ENCODE measurements at regions not wholly inside any gene's neighbourhood (a gene's known extent, or its start where the extent isn't known, plus 50 kb on each side); places are given as distances from the start of the nearest gene placed in this dataset.
"Not testable (repeated sequence)": the region's sequence is repeated elsewhere in the genome, so short reads cannot be mapped to it uniquely, and the experiment has no call there.

DNA sequence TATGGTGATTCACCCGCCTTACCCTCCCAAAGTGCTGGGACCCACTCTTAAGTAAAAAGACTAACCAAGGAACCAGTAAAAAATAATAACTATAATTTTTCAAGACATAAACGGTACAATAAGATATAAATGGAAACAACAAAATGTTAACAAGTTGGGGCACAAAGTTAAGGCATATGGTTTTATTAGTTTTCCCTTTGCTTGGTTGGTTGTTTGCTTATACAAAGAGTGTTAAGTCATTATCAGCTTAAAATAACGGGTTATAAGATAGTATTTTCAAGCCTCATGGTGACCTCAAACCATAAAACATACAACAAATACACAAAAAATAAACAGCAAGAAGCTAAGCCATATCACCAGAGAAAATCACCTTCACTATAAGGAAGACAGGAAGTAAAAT, 406.1 kb downstream of the SEC23A start:
- no peak for DNase-seq

DNA sequence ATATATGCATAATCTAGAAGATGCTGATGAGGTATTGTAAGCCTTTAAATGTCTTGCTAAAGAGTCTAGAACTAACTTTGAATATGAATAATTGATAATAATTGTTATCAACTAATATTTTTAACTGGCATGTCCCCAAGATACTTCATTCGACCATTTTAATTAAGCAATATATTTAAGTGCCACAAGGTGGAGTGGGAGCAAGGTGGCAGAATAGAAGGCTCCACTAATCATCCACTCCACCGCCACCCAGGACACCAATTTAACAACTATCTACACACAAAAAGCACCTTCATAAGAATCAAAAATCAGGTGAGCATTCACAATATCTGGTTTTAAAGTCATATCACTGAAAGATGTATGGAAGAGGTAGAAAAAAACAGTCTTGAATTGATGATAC, 409.6 kb downstream of the SEC23A start:
- no peak for DNase-seq

DNA sequence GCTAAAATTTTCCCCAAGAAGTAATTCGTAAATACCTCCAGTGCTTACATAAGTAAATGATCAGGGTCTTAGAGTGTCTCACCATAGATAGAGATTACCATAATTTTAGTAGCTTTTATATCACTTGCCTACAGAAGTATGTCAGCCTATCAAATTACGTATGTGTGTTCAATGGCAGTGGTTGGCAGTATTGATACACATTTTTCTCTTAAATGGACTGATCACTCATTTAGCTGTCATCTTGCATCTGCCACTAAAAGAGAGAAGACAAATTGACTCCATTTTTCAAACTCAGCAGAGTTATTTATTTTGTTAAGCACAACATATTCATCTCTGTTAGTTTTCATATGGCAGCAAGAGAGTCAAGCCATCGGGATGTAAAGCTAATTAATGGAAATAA, 413.1 kb upstream of the CLEC14A start:
- no peak for DNase-seq

DNA sequence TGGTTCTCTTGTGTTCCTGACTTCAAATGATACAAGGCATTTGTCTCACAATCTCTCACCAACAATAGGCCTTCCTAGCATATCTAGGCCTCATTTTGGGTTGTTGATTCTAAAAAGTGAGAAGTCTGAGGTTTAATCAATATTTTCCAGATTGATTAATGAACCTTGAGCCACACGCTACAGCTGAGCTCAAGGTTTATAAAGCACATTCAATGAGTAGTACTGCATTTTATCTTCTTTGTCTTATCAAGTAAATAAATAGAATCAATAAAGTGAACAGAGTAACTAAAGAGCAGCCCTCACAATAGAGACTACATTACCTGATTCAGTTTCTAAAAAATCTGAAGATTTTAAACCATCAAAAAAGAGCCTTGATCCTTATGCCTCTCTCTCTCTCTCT, 407.5 kb upstream of the CLEC14A start:
- DNase-seq, result no peak

DNA sequence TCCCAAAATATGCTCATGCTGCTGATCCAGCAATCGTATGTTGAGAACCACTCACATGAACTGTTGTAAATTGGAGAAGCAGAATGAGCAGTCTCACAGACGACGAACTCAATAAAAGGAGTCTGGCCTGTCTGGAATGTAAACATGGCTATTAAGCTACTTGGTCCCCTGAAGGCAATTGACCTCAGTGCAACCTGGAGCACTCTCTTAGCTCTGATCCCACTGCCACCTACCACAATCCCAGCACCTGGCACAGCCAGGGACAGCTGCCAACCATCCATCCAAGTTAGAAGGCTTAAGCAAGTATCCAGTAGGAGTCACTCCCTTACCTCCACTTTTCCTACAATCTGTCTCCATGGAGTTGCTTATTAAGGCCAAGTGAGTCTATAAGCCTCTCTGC, 406.9 kb upstream of the CLEC14A start:
- DNase-seq, result peak; percentile 78

DNA sequence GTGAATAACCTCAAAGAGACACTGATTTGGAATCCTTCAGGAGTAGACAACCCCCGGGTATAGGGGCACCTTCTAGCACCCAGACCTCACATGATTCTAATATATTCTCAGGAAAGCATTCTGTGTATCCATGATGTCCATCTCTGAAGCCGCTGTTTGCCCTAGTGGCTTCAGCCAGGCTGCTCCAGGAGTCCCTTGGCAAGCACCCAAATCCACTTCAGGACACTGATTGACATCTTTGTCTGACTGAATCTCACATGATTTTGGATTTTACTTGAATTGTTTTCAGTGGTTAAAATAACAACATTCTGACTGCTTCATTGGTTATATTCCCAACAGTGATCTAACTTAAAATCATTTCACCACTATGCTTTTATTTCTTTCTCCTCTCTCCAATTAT, 390.5 kb upstream of the CLEC14A start:
- no peak for DNase-seq

DNA sequence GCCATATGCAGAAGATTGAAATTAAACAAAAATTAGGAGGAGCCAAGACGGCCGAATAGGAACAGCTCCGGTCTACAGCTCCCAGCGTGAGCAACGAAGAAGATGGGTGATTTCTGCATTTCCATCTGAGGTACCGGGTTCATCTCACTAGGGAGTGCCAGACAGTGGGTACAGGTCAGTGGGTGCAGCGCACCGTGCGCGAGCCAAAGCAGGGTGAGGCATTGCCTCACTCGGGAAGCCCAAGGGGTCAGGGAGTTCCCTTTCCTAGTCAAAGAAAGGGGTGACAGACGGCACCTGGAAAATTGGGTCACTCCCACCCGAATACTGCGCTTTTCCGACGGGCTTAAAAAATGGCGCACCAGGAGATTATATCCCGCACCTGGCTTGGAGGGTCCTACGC, 379.0 kb upstream of the CLEC14A start:
- not testable (repeated sequence) for DNase-seq

DNA sequence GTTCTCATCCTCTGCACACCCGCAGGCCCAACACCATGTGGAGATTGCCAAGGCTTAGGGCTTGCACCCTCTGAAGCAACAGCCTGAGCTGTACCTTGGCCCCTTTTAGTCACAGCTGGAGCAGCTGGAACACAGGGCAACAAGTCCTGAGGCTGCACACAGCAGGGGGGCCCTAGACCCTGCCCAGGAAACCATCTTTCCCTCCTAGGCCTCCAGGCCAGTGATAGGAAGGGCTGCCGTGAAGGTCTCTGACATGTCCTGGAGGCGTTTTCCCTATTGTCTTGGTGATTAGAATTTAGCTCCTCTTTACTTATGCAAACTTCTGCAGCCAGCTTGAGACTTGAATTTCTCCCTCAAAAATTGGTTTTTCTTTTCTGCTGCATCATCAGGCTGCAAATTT, 373.5 kb upstream of the CLEC14A start:
- no peak for DNase-seq

DNA sequence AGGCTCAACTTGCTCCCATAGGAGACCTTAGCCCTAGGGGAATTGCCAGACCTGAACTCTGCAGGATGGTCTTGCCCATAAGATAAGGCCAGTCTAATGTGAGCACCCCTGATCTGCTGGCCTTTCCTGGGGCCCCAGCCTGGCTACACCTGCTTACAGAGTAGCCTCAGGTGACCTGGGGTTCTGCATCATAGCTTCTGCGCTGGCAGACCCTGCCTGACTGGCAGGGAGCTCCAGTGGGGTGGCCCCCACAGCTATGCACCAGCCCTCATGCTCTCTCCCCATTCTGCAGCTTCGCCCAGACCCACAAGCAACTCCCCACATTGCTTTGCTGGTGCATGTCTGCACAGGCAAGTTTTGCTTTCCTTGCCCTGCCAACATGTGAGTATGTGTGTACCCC, 371.3 kb upstream of the CLEC14A start:
- DNase-seq, result no peak

DNA sequence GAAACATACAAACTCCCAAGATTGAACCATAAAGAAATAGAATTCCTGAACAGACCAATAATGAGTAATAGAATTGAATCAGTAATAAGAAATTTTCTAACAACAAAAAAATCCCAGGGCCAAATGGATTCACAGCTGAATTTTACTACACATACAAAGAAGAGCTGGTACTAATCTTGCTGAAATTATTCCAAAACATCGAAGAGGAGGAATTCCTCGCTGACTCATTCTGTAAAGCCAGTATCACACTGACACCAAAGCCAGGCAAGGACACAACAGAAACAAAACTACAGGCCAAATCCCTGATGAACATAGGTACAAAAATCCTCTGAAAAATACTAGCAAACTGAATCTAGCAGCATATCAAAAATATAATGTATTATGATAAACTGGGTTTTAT, 367.8 kb upstream of the CLEC14A start:
- no peak for DNase-seq

DNA sequence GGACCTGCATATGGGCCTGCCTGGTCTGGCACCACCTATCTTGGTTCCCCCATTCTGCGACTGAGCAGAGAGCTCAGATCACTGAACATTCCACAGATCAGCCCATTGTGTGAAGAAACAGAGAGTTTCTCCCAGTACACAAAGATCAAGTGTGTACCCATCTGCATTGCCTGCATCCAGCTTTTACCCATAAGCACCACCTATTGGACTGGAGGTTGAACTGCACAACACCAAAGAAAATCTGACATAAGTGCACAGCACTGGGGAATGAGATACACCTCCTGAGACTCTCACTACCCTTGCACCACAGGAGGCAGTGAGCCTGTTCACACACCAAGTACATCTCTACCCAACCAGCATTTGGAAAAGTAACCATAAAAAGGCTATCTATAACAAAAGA, 362.6 kb upstream of the CLEC14A start:
- no peak for DNase-seq

DNA sequence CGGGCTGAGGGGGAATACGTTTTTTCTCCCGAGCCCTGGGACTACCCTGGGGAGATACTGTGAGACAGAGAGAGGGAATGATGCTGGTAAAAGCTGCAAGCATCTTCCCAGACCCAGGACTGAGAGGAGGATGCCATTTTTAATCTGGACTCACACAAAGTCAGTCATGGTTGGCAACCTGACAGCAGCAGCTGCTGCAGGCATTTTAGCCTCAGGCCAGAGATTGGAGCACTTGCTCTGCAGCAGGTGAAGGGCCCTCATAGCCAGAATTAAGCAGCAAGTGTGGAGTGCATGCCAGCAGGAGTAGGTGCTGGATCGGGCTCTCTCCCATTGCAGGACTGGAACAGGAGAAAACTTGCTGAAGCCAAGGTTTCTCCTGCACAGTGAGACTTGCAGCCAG, 361.1 kb upstream of the CLEC14A start:
- peak; percentile 50 for DNase-seq

DNA sequence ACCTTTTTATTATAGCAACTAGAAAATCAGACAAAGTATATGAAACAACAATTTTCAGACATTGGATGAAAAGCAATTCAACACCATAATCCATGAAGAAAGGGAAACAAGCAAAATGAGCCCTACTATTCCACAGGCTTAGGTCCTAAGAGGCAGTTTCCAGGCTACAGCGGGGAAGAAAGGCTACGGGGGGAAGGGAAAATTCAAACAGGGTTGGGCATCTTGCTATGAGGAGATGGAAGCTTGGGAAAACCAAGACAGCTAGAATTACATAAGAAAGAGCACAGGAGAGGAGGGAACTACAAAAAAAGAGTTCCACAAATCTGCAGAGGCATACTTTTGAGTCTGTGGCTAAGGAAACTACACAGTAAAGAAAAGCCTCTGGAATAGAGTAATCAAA, 356.0 kb upstream of the CLEC14A start:
- DNase-seq, result no peak

DNA sequence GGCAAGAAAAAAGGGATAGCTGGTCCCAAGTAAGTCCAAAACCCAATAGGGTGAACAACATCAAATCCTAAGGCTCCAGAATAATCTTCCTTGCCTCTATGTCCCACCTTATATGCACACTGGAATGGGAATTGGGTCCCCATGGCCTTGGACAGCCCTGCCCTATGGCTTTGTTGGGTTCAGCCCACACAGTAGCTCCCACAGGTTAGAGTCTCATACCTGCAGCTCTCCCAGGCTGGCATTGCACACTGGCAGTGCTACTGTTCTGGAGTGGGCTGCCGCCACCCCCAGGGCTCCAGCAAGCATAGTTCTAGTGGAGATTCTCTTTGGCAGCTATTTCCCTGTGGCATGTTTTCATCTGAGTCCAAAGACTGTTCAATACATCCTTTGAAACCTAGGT, 352.4 kb upstream of the CLEC14A start:
- DNase-seq, result no peak

DNA sequence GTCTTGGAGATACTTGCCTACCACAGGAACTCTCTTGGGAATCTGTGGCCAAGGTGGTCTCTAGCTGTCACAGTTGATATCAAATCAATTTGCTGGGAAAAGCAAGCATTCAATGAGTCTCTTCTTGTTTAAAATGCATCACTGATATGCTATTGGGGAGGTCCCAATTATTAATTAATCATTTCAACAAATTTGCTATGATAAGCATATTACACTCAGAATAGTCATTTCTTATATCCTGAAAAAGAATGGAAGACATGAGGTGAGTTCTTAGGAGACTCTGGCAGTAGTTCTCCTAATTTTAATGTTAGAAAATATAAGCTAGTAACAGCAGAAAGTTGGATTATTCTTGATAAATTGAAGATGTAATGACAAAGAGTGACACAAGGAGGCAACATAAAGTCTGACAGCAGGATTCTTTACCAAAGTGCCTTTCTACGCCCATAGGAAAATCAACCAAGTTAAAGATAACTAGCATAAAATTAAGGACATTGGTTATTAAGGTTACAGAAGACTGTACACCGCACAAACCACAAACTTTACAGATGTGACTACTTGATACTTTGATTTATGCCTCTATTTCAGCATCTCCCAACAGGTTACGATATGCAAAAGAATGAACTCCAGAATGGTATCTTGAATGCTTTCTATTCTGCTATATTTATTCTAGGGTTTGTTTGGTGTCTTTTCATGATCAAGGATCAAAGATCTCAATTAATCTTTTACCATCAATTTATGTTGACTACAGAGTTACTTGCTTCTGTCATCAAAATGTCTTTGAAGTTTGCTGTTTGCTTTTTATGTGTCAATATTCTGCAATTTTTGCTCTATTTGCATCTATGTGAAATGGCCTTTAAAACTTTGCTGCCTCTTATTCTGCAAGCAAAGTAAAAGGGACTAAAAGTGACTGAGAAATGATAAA, 349.6 kb upstream of the CLEC14A start:
- DNase-seq, result no peak

DNA sequence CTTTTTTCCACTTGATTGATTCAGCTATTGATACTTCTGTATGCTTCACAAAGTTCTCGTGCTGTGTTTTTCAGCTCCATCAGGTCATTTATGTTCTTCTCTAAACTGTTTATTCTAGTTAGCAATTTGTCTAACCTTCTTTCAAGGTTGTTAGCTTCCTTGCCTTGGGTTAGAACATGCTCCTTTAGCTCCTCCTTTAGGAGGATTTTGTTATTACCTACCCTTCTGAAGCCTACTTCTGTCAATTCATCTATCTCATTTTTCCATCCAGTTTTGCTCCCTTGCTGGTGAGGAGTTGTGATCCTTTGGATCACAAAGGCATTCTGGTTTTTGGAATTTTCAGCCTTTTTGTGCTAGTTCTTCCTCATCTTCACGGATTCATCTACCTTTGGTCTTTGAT, 344.7 kb upstream of the CLEC14A start:
- DNase-seq, result not testable (repeated sequence)

DNA sequence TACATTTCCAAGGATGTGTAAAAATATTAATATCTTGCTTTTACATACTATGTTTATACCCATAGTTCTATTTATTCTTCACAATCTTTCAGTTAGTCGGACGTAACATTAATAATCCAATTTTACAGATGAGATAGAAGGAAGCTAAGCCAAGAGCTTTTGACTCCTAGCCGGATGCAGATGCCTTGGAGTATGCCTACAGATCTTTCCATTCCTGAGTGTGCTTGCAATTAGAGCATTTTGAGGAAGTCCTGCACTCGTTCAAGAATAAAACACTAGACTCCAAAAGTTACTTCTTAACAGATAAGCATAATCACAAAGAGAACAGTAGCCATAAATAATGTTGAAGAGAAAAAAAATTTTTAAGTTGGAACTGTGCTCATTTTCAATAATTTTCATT, 337.6 kb upstream of the CLEC14A start:
- no peak for DNase-seq

DNA sequence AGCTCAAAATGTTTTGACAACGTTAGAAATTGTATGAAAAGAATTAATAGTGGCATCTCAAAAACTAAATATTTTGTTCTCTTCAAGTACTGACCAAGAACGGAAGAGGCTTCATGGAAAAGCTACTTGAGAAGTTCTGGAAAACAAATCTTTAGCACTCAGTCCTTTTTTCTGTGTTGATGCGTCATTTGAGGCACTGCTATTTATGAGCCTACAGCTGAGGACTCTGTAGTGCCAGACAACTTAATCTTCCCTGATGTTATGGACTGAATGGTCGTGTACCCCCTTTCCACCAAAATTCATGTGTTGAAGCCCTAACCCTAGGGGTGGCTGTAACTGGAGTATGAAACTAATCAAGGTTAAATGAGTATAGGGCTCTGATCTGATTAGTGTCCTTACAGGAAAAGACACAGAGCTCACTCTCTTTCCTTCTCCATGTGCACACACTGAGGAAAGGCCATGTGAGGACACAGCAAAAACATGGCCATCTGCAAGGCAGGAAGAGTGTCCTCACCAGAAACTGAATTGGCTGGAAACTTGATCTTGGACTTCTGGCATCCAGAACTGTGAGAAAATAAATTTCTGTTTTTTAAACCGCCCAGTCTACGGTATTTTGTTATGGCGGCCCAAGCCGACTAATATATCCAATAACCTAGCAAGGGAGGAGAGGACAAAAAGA, 337.0 kb upstream of the CLEC14A start:
- DNase-seq, result no peak

DNA sequence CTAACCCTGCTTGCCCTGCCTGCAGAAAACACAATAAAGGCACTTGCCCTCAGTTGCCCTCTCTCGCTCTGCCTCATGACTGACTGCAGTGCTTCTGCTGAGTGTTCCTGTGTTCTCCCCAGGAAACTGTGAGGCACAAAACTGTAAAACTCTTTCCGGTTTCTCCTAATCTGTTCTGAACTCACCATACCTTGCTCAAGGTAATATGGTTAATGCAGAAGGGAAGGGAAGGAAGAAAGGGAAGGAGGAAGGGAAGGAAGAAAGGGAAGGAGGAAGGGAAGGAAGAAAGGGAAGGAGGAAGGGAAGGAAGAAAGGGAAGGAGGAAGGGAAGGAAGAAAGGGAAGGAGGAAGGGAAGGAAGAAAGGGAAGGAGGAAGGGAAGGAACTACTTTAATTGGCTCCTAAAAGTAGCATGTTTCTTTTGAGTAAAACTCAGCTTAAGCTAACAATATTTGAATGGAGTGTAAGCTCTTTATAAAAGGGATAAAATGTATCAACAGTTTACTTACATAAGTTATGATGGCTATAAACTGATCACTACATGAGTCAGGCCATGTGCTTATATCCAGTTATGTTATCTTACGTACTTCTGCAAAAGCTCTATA, 334.0 kb upstream of the CLEC14A start:
- no peak for DNase-seq

DNA sequence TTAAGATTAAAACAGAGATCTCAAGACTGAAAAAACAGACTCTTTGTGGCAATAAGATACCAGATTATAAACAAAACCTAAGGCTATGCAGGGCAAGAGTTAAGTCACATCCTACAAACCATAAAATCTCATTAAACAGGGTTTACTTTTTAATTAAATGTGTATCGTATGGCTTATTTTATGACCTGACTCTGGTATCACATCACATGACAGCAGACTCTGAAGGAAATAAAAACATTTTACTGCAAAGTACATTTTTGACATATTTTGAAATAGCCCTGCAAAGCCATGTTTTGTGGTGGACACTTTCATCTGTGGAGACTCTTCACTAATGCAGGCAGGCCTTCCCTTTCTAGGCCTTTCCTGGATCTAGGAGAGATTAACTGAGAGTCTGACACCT, 327.6 kb upstream of the CLEC14A start:
- DNase-seq, result no peak

DNA sequence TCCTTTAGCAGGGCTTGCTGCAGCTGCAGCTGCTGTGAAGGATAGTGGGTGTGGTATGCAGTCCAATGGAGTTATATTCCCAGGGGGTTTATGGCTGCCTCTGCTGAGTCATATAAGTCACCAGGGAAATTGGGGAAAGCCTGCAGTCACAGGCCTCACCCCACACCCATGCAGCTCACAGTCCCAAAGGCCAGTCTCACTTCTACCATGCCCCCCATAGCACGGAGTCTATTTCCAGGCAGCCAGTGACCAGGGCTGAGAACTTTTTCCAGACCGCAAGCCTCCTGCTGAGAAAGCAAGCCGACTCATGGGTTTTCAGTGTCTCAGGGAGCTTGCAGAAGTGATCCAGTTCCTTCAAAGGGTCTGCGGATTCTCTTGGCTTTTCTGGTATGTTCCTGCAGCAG, 322.4 kb upstream of the CLEC14A start:
- DNase-seq, result peak; percentile 7

DNA sequence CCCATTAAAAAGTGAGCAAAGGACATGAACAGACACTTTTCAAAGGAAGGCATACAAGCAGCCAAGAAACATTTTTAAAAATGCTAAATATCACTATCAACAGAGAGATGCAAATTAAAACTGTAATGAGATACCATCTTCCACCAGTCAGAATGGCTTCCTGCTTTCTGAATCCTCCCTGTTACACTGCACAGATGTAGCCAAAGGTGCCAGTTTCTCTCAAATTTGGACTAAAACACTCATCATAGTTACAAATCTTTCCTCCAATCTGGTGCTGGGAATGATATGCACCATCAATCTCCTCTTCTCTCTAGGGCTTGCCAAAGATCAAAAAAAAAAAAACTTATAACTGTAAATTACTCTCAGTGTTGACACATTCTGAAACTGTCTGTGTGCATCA, 311.8 kb upstream of the CLEC14A start:
- no peak for DNase-seq

DNA sequence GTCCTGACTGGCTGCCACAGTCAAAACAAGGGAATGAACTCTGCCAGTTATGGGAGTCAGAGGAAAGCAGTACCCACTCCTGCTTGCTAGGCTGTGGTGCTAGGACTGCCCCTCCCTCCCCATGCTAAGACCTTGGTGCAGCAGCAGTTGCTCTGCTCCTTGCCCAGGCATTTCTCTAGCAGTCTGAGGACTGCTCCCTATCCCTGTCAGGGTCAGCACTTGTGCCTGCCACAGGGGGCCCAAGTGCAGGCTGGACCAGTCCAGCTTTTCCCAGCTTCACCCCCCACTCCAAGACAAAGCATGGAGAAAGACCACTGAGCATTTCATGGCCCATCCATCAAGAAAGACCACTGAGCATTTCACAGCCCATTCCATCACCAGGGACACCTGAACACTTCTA, 305.8 kb upstream of the CLEC14A start:
- DNase-seq, result no peak

DNA sequence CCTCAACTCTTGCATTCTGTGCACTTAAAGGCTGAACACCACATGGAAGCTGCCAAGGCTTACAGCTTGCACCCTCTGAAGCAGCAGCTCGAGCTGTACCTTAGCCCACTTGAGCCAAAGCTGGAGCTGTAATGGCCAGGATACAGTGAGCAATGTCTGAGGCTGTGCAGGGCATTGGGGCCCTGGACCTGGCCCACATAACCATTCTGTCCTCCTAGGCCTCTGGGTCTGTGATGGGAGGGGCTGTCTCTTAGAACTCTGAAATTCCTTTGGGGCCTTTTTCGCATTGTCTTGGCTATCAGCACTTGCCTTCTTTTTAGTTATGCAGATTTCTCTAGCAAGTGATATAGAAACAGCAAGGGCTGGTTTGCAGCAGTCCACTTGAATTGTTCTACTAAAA, 303.8 kb upstream of the CLEC14A start:
- DNase-seq, result no peak

All from DMS153 (cell line).